ENCODE measurements at regions not wholly inside any gene's neighbourhood (a gene's known extent, or its start where the extent isn't known, plus 50 kb on each side); places are given as distances from the start of the nearest gene placed in this dataset.

- in situ Hi-C loops (cut with MboI) (no loop called here), intact Hi-C loops (cut with micrococcal nuclease) (no loop called here)
- H3K27ac ChIP-seq (ENCODE audit: extremely low read depth, low read depth, low read length) = no peak overlapping the region
- TF ChIP-seq HIVEP1 (CRISPR knock-in tag; IDR thresholded peaks at IDR 0.05) (no peak), MTA2 (IDR thresholded peaks at IDR 0.05; ENCODE audit: low read depth) (no peak), EWSR1 (IDR thresholded peaks at IDR 0.05; ENCODE audit: borderline replicate concordance, low read depth, partially characterized antibody) (no peak), U2AF1 (optimal IDR thresholded peaks at IDR 0.05; ENCODE audit: low read depth, low read length) (no peak), TGIF2 (CRISPR knock-in tag; IDR thresholded peaks at IDR 0.05) (no peak), U2AF2 (optimal IDR thresholded peaks at IDR 0.05; ENCODE audit: low read depth, low read length) (no peak), TARDBP (IDR thresholded peaks at IDR 0.05) (no peak)
- H3K9ac ChIP-seq (ENCODE audit: insufficient read depth in 1 of 2, low read depth in 2 of 2, low read length in 2 of 2) = no peak overlapping the region
- H2AFZ ChIP-seq (ENCODE audit: low read depth, low read length) = no peak overlapping the region
- ATAC-seq (no peak), DNase-seq (ENCODE audit: extremely low read depth in 1 of 4, low spot score in 3 of 4) (no peak), FAIRE-seq (no peak)
- POLR2A ChIA-PET = no interaction called here
- WGBS (ENCODE audit: insufficient coverage, low coverage, missing lambda C conversion rate) = 0% methylated on average over 4 of the region's 4 CpGs
- H3K9me1 ChIP-seq (ENCODE audit: control insufficient read depth, insufficient read depth, low read length) = no peaks in the 10 kb centered on the region
- H4K20me1 ChIP-seq (replicated peaks; ENCODE audit: control insufficient read depth, insufficient read depth, low read length) = no peaks in the 10 kb centered on the region
- no peaks in the 10 kb centered on the region for H3K36me3 ChIP-seq (ENCODE audit: control insufficient read depth, insufficient read depth, low read length)
- H3K79me2 ChIP-seq (ENCODE audit: control insufficient read depth, insufficient read depth, low read length) = no peaks in the 10 kb centered on the region
- no peak overlapping the region for H3K4me2 ChIP-seq (ENCODE audit: insufficient read depth, low read length)
- no peaks in the 10 kb centered on the region; the same call in 1 of the 2 replicates for H3K9me3 ChIP-seq (replicated peaks; ENCODE audit: control insufficient read depth, insufficient read depth, low read depth, low read length)
- no peaks in the 10 kb centered on the region for H3K27me3 ChIP-seq (ENCODE audit: control insufficient read depth in 2 of 2, insufficient read depth in 2 of 2, low read length in 2 of 2)
- H3K4me1 ChIP-seq (replicated peaks in 1 of 2; ENCODE audit: control insufficient read depth in 2 of 2, insufficient read depth in 2 of 2, low read length in 2 of 2) = no peaks in the 10 kb centered on the region
- no peak overlapping the region for H3K4me3 ChIP-seq
- CTCF ChIA-PET (ENCODE audit: low intra/inter-chr PET ratio) = no interaction called here
- no TSS peak for BruUV-seq (replicated peaks)
Measured at GRCh38 chr4:11732155-11732554, 303.5 kb upstream of the HS3ST1 start.

GRCh38 chr4:11730545-11730944, 301.9 kb upstream of the HS3ST1 start:
- WGBS (ENCODE audit: insufficient coverage, low coverage, missing lambda C conversion rate) = 0% methylated on average over 1 of the region's 1 CpG
- H2AFZ ChIP-seq (ENCODE audit: low read depth, low read length) = no peak overlapping the region
- BruUV-seq (replicated peaks) = no TSS peak
- FAIRE-seq (no peak), DNase-seq (ENCODE audit: extremely low read depth in 1 of 4, low spot score in 3 of 4) (no peak), ATAC-seq (no peak)
- no peaks in the 10 kb centered on the region for H3K9me1 ChIP-seq (ENCODE audit: control insufficient read depth, insufficient read depth, low read length)
- no peaks in the 10 kb centered on the region for H4K20me1 ChIP-seq (replicated peaks; ENCODE audit: control insufficient read depth, insufficient read depth, low read length)
- no peaks in the 10 kb centered on the region for H3K36me3 ChIP-seq (ENCODE audit: control insufficient read depth, insufficient read depth, low read length)
- no peaks in the 10 kb centered on the region for H3K27me3 ChIP-seq (ENCODE audit: control insufficient read depth in 2 of 2, insufficient read depth in 2 of 2, low read length in 2 of 2)
- in situ Hi-C loops (cut with MboI) (no loop called here), intact Hi-C loops (cut with micrococcal nuclease) (no loop called here)
- no peaks in the 10 kb centered on the region for H3K4me1 ChIP-seq (replicated peaks in 1 of 2; ENCODE audit: control insufficient read depth in 2 of 2, insufficient read depth in 2 of 2, low read length in 2 of 2)
- H3K9ac ChIP-seq (ENCODE audit: insufficient read depth in 1 of 2, low read depth in 2 of 2, low read length in 2 of 2) = no peak overlapping the region
- H3K27ac ChIP-seq (ENCODE audit: extremely low read depth, low read depth, low read length) = no peak overlapping the region
- CTCF ChIA-PET (ENCODE audit: low intra/inter-chr PET ratio) = no interaction called here
- no peak overlapping the region for H3K4me3 ChIP-seq
- no peaks in the 10 kb centered on the region; the same call in 1 of the 2 replicates for H3K9me3 ChIP-seq (replicated peaks; ENCODE audit: control insufficient read depth, insufficient read depth, low read depth, low read length)
- H3K79me2 ChIP-seq (ENCODE audit: control insufficient read depth, insufficient read depth, low read length) = no peaks in the 10 kb centered on the region
- POLR2A ChIA-PET = no interaction called here
- H3K4me2 ChIP-seq (ENCODE audit: insufficient read depth, low read length) = no peak overlapping the region
- TF ChIP-seq NCOA4 (IDR thresholded peaks at IDR 0.05; ENCODE audit: partially characterized antibody) (no peak), TCF3 (CRISPR knock-in tag; IDR thresholded peaks at IDR 0.05) (no peak), MYBL2 (IDR thresholded peaks at IDR 0.05; ENCODE audit: low read depth) (no peak), MYBL2 (CRISPR knock-in tag; IDR thresholded peaks at IDR 0.05; ENCODE audit: borderline replicate concordance) (no peak)

All from K562 (cell line).